ENCODE measurements at regions not wholly inside any gene's neighbourhood (a gene's known extent, or its start where the extent isn't known, plus 50 kb on each side); places are given as distances from the start of the nearest gene placed in this dataset.

GRCh38 chr13:30147015-30147414 is 160.3 kb downstream of the KATNAL1 start:
- TF ChIP-seq POLR2A (IDR thresholded peaks at IDR 0.05): no peak
- no peak for TF ChIP-seq CTCF (IDR thresholded peaks at IDR 0.05)
